ENCODE measurements at regions not wholly inside any gene's neighbourhood (a gene's known extent, or its start where the extent isn't known, plus 50 kb on each side); places are given as distances from the start of the nearest gene placed in this dataset.

DNA sequence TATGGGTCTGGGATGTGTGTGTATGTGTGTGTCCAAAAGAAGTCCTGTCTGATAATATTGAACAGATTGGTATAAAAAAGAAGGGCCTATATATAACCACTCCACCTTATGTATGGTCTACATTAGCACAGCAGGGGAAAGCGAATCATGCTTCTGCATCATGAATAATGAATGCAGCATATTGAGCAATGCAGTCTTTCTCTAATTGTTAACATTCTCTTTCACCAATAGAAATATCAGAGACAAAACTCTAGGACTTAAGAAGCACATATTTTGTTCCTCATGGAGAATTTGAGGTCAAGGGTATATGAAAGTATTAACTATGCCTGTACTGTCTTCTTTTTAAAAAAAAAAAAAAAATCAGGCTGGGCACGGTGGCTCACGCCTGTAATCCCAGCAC is 264.3 kb upstream of the NOCT start:
- DNase-seq (ENCODE audit: low read depth) = no peak

DNA sequence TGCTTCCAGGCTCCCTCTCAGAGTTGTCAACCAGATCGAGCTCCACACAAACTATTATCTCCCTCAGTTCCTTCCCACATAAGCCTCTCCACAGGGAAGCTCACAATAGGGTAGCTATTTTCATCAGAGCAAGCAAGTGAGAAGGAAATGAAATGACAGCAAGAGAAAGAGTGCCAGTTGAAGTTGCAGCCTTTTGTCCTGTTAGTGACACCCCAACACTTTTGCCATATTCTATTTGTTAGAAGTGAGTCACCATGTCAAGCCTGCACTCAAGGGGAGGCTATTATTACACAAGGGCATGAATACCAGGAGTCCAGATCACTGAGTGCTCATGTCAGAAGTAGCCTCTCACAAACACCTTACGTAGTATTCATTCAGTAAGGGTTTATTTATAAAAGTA is 266.3 kb upstream of the NOCT start:
- no peak for DNase-seq (ENCODE audit: low read depth)

- DNase-seq (ENCODE audit: low read depth) = no peak
These were observed 273.7 kb upstream of the NOCT start for GRCh38 chr4:138741766-138742377.

DNA sequence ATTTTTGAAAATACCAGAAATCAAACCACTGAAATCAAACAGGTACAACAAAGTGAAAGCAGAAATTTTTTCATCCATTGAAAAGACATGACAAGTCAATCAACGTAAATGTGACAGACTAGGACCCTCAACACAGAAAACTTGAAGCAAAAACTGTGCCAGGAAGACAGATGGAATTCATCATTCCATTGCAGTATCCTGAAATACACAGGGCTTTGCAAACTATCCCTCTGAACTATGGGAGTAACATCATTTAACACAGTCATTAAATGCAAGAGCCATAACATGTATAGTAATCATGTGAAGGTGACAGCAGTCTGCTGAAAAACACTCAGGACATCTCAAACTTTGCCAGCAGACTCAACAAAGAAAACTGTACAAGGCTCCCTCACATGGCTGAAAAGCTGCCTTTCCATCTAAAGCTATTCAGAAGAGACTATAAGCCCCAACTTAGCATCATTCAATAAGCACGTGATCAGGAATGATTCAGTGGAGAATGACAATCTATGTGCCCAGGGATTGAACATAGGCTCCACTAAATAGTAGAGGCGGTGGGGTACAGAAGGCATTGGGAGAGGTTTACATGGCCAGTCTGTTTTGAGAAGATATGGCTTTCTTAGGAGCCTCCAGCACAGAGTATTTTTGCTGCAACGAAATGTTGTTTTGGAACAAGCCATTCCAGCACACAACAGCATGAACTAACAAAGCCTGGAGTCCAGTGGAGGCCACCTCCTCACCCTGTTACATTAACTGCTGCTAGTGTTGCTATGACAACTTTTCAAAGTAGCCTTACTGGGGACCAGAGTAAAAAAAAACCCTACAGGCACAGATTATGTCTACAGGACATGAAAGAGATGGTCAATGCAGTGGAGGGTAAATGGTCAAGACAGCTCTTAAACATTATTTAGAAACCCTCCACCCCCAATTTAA is 274.5 kb upstream of the NOCT start:
- no peak for DNase-seq (ENCODE audit: low read depth)

GRCh38 chr4:138736362-138736761 is 279.2 kb upstream of the NOCT start:
- no peak for DNase-seq (ENCODE audit: low read depth)

DNA sequence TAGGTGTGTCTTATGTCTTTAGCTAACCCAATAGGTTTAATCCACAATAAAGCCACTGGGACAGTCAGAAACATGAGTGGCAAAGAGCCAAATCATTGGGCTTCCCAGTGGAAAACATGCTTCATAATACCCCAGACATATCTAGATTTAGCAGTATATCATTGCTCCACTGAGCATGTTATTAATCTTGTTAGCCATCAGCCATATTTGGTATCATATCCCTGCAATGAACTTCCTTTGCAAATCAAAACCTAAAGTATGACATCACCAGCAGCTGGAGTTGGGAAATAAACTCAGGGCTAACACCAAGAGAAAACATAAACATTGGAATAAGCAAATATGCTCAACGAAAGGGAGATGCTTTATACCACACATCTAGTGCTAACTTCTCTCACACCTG is 280.8 kb upstream of the NOCT start:
- no peak for DNase-seq (ENCODE audit: low read depth)

- no peak for DNase-seq (ENCODE audit: low read depth)
These were observed 287.0 kb upstream of the NOCT start for GRCh38 chr4:138728566-138728965.

- no peak for DNase-seq (ENCODE audit: low read depth)
These were observed 287.9 kb upstream of the NOCT start for GRCh38 chr4:138727731-138728130.

DNA sequence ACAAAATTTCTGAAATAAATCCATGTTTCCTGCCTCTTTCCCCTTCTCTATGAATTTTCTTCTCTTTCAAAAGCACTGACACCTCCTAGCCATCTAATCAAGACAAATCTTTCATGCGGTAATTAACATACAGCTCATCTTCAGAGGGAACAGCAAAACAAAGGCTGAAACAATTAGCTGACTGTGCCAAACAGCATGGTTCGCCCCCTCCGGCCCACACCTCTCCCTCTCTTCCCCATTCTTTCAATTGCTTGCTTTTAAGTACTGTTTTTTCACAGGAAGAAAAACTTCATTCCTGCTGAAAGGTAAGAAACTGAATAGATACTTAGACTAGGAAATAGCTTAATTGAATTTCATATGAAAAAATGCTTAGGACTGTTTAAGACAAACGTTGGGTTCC is 291.1 kb upstream of the NOCT start:
- DNase-seq (ENCODE audit: low read depth) = no peak

DNA sequence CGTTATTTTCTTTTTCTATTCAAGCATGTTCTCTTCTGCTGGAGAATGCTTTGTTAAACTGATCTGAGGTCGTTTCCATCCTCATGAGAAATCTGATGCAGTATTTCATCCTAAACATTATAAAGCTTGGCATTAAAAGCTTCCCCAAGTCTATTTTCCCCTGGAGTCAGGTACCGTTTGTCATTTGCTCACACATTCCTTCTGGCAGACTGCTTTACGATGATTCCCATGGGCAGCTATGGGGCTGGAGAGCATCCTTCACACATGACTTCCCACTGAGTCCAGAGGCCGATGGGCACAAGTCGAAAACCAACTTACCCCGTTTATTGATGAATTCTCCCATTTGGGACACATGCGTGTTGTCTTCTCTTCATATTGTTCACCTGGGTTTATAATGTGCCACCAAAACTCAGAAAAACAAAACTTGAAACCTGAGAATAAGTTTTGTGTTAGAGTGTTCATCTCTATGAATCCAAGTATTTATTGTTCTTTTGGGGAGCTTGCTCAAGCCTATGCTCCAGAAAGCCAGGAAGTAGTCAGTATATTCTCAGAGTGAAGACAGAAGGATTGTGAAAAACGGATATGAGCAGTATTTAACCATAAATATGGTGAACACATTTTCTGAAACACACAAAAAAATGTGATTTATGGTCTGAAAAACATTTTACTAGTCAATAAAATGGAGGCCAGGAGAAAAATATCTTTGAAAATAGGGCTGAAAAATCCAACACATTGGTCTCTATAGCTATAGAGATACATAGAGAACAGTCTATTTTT is 298.8 kb upstream of the NOCT start:
- DNase-seq (ENCODE audit: low read depth) = no peak

GRCh38 chr4:138710297-138710696 is 305.3 kb upstream of the NOCT start:
- DNase-seq (ENCODE audit: low read depth) = no peak

DNA sequence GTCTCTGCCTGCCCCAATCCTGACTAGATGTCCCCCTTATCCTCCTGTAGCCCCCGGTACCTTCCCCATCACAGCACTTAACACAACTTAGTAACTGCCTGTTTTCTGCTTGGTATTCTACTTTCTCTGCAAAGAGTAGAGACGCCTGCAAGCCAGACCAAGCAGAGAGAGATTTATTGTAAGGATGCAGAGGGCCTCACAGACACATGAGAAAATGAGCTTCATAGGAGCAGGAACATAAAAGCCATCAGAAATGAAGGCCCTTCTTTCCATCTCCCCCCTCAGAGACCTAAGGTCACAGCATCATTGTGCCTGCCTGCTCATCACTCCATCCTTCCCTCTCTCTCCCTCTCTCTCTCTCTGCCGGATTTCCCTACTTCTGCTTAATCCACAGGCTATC is 305.7 kb upstream of the NOCT start:
- no peak for DNase-seq (ENCODE audit: low read depth)

DNA sequence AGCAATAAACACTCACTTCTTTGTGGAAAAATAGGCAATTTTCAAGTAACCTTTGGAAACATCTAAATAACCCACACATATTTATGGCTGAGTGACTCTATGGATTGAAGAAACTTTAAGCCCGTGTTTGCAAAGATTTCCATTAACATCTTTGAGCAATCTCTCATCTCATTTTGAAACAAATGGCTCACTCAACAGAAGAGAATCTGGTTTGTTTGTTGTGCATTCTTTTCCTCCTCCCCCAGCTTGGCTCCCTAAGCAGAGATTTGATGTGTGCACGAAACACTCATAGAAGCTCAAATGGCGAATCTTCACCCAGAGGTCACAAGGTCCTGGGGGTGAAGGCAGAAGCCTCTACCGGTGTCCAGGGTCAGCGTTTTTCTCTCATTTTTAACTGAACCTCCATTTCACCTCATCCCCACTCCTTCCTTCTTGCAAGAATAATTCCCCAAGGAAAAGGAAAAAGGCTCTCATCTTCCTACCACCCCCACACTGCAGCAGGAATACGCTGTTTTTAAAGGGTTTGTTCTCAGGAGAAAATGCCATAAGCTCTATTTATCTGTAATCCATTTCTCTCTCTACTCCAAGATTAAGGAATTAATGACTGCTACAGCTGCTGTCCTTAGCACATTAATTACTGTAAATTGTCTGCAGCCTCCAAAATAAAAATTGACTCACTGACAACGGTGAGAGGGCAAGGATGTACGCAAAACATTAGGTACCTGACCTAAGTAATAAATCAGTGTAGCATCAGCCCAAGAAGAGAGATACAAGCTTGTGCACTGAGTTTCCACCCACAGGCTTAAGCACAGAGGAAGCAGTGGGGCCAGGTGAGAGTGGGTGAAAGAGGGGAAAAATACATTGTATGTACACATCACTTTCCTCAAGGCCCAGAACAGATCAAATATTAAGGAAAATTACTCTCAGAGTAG is 307.6 kb upstream of the NOCT start:
- no peak for DNase-seq (ENCODE audit: low read depth)

DNA sequence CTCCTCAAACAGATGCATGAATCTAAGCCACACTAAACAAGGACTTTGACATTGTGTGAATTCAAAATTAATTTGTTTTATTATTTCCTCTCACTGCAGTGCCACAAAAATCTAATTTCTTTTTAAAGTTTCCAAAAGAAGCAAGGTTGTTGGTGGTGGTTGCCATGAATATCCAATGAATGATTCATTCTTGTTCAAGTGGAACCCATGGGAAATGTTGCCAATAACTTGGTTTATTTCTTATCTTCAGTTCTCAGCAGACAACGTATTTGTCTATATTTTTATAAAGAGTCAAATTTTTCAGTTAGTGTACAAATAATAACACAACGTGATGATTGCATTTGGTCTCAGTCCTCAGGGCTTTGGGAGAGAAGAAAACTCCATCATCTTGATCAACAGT is 309.4 kb upstream of the NOCT start:
- no peak for DNase-seq (ENCODE audit: low read depth)

DNA sequence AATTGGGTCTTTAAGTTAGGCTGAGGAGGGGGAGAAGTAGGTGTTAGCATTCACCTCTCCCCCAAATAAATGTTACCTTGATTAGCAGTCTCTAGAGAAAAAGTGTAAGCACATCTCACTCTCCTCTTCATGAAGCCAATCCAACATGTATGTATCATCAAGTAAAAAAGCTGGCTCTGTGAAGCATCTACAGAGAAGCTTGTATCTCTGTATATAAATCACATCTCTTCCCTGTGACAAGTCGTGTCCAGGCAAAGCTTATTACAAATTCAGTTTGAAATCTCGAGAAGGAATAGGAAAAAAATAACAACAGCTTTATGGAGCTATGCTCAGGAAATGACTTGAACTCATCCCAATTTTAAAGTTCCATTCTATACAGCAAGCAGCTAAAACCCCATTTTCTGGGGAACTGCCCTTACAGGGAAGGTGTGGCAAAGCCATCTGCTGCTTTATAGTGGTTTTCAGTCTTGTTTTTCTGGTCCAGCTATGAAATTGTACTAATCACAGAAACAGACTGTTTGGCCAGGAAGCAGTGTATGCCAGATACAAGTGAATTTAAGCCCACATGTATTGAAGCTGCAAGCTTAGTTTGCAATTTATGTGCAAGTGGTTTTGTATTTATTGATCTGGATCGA is 313.3 kb upstream of the NOCT start:
- no peak for DNase-seq (ENCODE audit: low read depth)

DNA sequence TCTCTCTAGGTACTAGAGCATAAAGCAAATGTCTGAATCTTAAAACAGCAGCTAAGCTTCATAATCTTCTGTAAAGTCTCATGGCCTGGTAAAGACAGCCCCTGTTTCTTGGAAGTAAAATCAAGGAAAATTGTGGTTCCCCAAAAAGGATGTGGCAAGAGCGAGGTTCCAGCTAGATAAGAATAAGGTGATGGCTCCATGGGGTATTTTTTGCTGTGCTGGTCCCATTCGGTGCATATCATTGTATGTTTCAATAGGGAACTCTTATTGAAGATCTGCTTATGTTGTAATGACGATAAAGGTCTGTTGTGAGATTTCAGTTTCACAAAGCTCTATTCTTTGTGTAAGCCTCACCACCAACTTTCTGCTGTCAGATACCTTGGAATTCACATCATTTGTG is 316.9 kb upstream of the NOCT start:
- no peak for DNase-seq (ENCODE audit: low read depth)

DNA sequence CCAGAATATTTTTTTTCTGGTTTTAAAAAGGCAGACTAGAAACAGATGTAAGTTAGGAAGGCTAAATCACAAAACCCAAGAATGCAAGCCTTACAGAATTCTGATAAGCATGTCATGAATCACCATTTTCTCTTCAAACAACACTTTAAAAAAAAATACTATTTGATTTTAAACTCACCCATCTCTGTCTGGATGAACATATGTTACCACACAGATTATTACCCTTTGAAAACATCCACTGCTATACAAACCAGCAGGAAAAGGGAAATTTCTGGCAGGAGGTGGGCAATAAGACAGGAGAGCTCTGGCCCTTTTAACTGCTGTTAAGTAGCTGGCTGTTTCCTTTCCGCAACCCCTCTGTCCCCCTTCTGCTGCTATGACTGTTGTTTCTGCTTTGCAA is 317.7 kb upstream of the NOCT start:
- no peak for DNase-seq (ENCODE audit: low read depth)

GRCh38 chr4:138696771-138697170 is 318.8 kb upstream of the NOCT start:
- DNase-seq (ENCODE audit: low read depth) = no peak

GRCh38 chr4:138696058-138696457 is 319.5 kb upstream of the NOCT start:
- DNase-seq (ENCODE audit: low read depth) = no peak

DNA sequence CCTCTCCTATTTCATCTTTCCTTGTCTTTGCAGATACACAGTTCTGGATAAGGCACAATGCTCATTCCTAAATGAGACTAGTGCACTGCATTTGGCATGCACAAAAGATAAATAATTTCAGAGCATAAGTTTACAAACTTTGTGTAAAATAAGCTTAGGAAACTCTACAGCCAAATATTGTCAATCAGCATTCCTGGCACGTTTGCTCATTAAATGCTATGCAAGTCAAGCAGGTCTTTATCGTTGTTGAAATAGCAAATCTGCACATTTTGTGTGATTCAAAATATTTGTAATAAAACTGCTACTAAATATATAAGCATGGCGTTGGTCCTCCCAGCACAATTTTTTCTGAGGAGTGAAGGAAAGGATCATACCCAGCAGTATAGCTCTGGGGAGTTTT is 322.1 kb upstream of the NOCT start:
- DNase-seq (ENCODE audit: low read depth) = no peak

- DNase-seq (ENCODE audit: low read depth) = no peak
These were observed 323.2 kb upstream of the NOCT start for GRCh38 chr4:138692411-138692810.
